Activated B cell treated with CpG ODN at 0.5 μM for 24 hours (primary cell): ENCODE measurements at regions not wholly inside any gene's neighbourhood (a gene's known extent, or its start where the extent isn't known, plus 50 kb on each side); places are given as distances from the start of the nearest gene placed in this dataset.

Experiments used
- ATAC-seq: fragments of 200-7000 bp; cut with Tn5 transposase; one replicate; pipeline ENCODE4 v1.10.0; 2021; ENCODE audit warnings: low read depth, mild to moderate bottlenecking, moderate library complexity
- CTCF ChIA-PET: fragments of 350-600 bp; sonication (Branson Sonifier 250); formaldehyde crosslinking; loops from one replicate; lab custom pipeline; 2021; ENCODE audit warnings: antibody characterized with exemption; lab: Charles Lee
- POLR2A ChIA-PET: fragments of 350-600 bp; sonication (Branson Sonifier 250); formaldehyde crosslinking; loops from one replicate; lab custom pipeline; 2021; ENCODE audit warnings: antibody characterized with exemption; lab: Charles Lee
- DNase-seq: peaks from one replicate; pipeline ENCODE4 v3.0.0; 2022
- H3K27ac Mint-ChIP-seq: one replicate; pipeline ENCODE4 v1.8.0; 2020; ENCODE audit warnings: mixed read lengths
- H3K27me3 Mint-ChIP-seq: one replicate; pipeline ENCODE4 v1.8.0; 2021; ENCODE audit warnings: mixed read lengths
- H3K36me3 Mint-ChIP-seq: one replicate; pipeline ENCODE4 v1.8.0; 2021; ENCODE audit warnings: low read depth, mixed read lengths
- H3K4me1 Mint-ChIP-seq: one replicate; pipeline ENCODE4 v1.8.0; 2021; ENCODE audit warnings: mixed read lengths
- H3K4me3 Mint-ChIP-seq: one replicate; pipeline ENCODE4 v1.8.0; 2020; ENCODE audit warnings: mild to moderate bottlenecking, mixed read lengths
- H3K9me3 Mint-ChIP-seq: one replicate; pipeline ENCODE4 v1.8.0; 2020; ENCODE audit warnings: mixed read lengths
- intact Hi-C: fragments of 100-400 bp; cut with micrococcal nuclease; formaldehyde crosslinking; loops from one replicate; pipeline ENCODE4 v1.15.1; 2024
- TF ChIP-seq, protein P1 (sequence below): fragments of 200-600 bp; IDR thresholded peaks from one replicate; pipeline ENCODE4 v1.8.0; 2022; ENCODE audit warnings: antibody characterized with exemption, mild to moderate bottlenecking

DNA sequence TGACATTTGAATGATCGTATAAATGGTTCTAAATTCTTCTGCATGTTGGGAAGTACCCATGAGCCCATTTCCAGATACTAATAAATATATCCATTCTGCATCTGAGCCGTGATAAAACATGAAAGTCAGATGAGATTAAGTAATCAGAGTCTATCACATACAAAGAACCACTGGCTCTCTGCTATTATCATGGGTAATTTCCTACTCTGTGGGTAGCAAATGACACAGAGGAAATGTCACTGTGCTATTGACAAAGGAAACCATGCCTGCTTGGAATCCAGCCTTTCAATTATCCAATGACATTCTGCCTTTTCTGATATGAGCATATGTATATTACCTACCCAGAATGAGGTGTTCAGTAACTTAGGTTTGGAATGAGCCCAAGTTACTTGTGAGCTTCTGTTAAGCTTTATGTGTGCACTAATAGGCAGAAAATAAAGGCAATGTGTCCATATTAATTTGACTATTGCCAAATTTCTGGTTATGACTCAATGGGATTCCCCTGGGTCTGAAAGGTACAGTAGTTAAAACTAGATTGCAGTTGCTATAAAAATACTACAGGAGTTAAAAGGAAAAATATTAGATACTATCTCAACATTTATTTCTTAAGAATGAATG is 238.7 kb upstream of the KCNIP4 start:
- intact Hi-C loops = no loop called here
- peaks cover 2% of the 10 kb centered on the region for H3K9me3 Mint-ChIP-seq
- POLR2A ChIA-PET = no interaction called here
- CTCF ChIA-PET = no interaction called here
- H3K27me3 Mint-ChIP-seq = no peaks in the 10 kb centered on the region
- H3K27ac Mint-ChIP-seq = no peak overlapping the region
- TF ChIP-seq, protein P1, sequence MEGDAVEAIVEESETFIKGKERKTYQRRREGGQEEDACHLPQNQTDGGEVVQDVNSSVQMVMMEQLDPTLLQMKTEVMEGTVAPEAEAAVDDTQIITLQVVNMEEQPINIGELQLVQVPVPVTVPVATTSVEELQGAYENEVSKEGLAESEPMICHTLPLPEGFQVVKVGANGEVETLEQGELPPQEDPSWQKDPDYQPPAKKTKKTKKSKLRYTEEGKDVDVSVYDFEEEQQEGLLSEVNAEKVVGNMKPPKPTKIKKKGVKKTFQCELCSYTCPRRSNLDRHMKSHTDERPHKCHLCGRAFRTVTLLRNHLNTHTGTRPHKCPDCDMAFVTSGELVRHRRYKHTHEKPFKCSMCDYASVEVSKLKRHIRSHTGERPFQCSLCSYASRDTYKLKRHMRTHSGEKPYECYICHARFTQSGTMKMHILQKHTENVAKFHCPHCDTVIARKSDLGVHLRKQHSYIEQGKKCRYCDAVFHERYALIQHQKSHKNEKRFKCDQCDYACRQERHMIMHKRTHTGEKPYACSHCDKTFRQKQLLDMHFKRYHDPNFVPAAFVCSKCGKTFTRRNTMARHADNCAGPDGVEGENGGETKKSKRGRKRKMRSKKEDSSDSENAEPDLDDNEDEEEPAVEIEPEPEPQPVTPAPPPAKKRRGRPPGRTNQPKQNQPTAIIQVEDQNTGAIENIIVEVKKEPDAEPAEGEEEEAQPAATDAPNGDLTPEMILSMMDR = no peak
- no peaks in the 10 kb centered on the region for H3K4me1 Mint-ChIP-seq
- DNase-seq (no peak), ATAC-seq (no peak)
- H3K4me3 Mint-ChIP-seq = no peak overlapping the region
- no peaks in the 10 kb centered on the region for H3K36me3 Mint-ChIP-seq

DNA sequence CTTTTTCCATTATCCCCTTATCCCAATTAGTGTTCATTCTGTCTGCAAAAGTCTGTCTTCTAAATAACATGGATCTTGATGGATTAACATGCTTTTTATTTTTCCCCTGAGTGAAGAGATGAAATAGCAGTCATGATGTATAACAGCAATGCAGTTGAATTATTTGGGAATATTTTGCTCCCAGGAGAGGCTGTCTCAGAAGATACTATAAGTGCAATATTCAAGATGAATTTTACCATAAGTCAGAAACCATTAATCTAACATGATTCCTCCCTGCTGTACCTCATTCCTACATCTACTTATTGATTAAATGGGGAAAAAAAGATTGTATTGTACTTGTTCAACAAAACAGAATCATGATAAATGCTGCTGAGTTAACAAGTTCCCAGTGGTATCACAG is 233.2 kb upstream of the KCNIP4 start:
- ChIA-PET CTCF (no interaction called here), POLR2A (no interaction called here)
- H3K36me3 Mint-ChIP-seq = no peaks in the 10 kb centered on the region
- intact Hi-C loops = no loop called here
- no peak overlapping the region for H3K4me3 Mint-ChIP-seq
- DNase-seq (no peak), ATAC-seq (no peak)
- no peak overlapping the region for H3K27ac Mint-ChIP-seq
- no peaks in the 10 kb centered on the region for H3K4me1 Mint-ChIP-seq
- H3K27me3 Mint-ChIP-seq = no peaks in the 10 kb centered on the region
- TF ChIP-seq, protein P1 = no peak
- peaks cover 7% of the 10 kb centered on the region for H3K9me3 Mint-ChIP-seq

DNA sequence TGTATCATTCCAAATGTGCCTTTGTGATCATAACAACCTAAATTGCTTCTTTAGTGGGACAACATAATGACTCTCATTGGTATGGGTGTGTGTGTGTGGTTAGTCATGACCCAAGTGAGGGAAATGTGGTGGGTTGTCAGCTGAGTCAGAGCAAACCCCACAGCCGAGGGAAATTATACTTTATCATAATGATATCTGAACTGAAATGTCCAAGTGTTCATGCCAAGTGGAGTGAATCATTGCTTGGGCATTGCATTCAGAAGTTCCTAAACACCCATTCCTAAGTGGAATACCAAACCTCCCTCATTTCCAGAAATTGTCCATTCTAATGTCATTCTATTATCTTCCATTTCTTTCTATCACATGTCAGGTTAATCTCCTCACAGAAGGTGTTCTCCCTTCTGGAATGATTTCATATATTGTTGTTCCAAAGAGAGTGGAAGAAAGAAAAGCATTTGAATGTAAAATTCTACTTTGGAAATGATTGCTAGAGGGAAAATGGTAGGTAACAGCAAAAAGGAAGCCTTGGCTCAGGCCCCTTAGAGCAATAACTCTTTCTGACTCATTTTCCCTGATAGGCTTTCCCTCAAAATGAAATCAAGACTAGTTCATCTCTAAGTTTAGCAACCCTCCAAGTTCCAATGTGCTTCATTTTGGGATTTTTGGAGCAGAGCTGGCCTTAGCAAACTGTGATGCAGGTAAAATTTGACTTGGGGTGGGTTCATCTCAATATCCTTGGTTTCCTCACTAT is 230.7 kb upstream of the KCNIP4 start:
- TF ChIP-seq, protein P1 = no peak
- intact Hi-C loops = no loop called here
- ChIA-PET CTCF (no interaction called here), POLR2A (no interaction called here)
- no peaks in the 10 kb centered on the region for H3K4me1 Mint-ChIP-seq
- peaks cover 10% of the 10 kb centered on the region for H3K9me3 Mint-ChIP-seq
- H3K27me3 Mint-ChIP-seq = no peaks in the 10 kb centered on the region
- no peak overlapping the region for H3K4me3 Mint-ChIP-seq
- no peak overlapping the region for H3K27ac Mint-ChIP-seq
- ATAC-seq (no peak), DNase-seq (no peak)
- no peaks in the 10 kb centered on the region for H3K36me3 Mint-ChIP-seq

DNA sequence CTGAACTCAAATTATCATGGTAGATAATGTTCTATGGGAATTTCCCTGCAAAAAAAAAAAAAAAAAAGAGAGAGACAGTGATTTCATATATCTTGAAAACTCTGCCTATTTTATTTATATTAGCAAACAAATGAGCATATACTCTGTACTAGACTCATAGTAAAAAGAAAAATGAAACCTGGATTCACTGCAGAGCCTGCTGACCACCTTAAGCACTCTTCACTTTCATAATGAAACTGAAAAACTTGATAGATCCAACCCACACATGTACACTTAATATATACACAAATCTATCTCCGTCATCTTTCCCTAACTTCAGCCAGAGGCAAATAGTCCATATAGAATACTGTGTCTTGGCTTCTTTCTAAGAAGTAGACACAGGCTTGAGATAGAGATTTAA is 226.1 kb upstream of the KCNIP4 start:
- Mint-ChIP-seq H3K4me3 (no peak overlapping the region), H3K9me3 (peaks cover 19% of the 10 kb centered on the region), H3K4me1 (no peaks in the 10 kb centered on the region), H3K27me3 (no peaks in the 10 kb centered on the region), H3K27ac (no peak overlapping the region), H3K36me3 (no peaks in the 10 kb centered on the region)
- TF ChIP-seq, protein P1 = no peak
- intact Hi-C loops = no loop called here
- DNase-seq = no peak
- ATAC-seq = no peak
- ChIA-PET CTCF (no interaction called here), POLR2A (no interaction called here)

DNA sequence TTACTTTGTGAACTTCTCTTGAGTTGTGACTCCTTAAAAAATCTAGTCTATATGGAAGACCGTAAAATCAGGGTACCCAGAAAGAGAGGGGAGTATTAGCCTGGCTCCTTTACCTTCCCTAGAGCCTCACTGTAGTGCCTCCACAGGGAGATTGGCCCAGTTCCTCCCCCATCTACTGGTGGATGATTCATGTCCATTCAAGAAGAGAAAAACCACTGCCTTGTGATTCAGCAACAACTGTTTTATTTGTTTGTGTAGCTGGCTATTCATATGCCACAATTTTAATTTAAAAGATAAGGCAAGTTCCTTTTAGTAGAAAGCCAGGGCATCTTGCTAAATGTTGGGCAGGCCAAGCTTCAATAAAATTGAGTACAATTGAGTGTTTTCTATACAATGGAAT is 221.8 kb upstream of the KCNIP4 start:
- Mint-ChIP-seq H3K4me1 (no peaks in the 10 kb centered on the region), H3K9me3 (peaks cover 12% of the 10 kb centered on the region), H3K27ac (no peak overlapping the region), H3K36me3 (no peaks in the 10 kb centered on the region), H3K4me3 (no peak overlapping the region), H3K27me3 (no peaks in the 10 kb centered on the region)
- ATAC-seq (no peak), DNase-seq (no peak)
- CTCF ChIA-PET = no interaction called here
- intact Hi-C loops = no loop called here
- POLR2A ChIA-PET = no interaction called here
- TF ChIP-seq, protein P1 = no peak
